NT2/D1 (cell line): ENCODE measurements at regions not wholly inside any gene's neighbourhood (a gene's known extent, or its start where the extent isn't known, plus 50 kb on each side); places are given as distances from the start of the nearest gene placed in this dataset.

Source experiments
- SUZ12 ChIP-seq: IDR thresholded peaks from 2 replicates; pipeline ENCODE4 v1.6.1; 2011; ENCODE audit not compliant: insufficient read length, insufficient read depth; ENCODE audit errors: extremely low read depth
- YY1 ChIP-seq: IDR thresholded peaks from 2 replicates; pipeline ENCODE4 v1.6.1; 2011; ENCODE audit not compliant: insufficient read length, insufficient read depth
- ZNF274 ChIP-seq: IDR thresholded peaks from 2 replicates; pipeline ENCODE4 v1.6.1; 2011; ENCODE audit warnings: mild to moderate bottlenecking, low read depth, low read length

DNA sequence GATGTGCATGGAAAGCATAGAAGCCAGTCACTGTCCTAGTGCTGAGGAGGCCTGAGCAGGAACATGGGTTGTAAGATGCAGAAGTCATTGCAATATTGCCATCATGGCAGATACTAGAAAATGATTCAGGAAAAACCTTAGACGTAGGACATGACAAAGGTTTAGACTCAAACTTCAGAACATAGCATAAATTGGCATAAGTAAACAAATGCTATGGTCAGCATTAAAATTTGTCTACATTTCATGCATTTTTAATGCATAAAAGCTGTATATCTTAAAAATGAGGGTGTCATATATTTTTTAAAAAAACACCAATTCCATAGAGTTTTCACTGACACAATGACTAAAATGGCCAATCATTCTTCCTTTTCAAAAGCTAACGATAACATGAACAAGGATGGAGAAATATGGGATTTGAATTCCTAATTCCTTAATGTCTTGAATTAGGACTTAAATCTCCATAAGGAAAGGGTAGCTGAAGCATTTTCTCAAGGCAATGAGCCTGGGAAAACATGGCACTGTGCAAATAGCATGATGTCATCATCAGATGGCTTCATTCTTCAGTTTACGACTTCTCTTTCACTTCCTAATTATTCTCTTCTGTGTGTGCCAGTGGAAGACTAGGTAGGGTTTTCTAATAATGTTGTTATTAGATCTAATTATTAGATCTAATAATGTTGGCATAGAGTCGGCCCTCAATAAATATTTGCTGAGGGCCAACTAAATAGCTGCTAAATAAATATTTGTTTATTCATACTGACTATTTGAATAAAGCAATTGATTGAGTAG lies 125.1 kb upstream of the FRG1 start:
- TF ChIP-seq YY1 (no peak), SUZ12 (no peak), ZNF274 (no peak)
